ENCODE measurements at regions not wholly inside any gene's neighbourhood (a gene's known extent, or its start where the extent isn't known, plus 50 kb on each side); places are given as distances from the start of the nearest gene placed in this dataset.

DNA sequence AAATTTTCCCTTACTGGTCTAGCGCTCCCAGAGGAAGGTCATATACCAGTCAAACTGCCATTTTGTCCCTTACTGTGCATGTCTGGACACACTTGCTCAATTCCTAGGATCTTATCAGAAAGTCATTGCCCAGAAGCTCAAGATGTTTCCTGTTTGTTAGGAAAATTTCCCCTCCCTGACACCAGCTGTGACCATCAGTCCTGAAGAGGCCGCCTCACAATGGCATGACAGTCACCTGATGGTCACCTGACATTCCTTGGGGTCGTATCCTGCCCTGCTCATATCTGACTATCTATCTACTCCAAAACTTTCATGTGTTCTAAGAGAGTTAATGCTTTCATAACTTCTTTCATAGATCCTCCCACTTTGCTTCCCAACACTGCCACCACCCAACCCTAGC lies 219.9 kb downstream of the OTOR start:
- 84% methylated on average over 3 of the region's 3 CpGs for WGBS (ENCODE audit: low lambda C conversion rate, missing lambda C conversion rate)
- Histone ChIP-seq H3K9me2 (replicated peaks; ENCODE audit: insufficient read depth) (no peaks in the 10 kb centered on the region), H3K4me3 (no peak overlapping the region), H3K4me1 (ENCODE audit: insufficient read depth) (no peaks in the 10 kb centered on the region), H3K4me2 (no peak overlapping the region), H3K27ac (no peak overlapping the region), H3K36me3 (replicated peaks; ENCODE audit: insufficient read depth, low read depth) (no peaks in the 10 kb centered on the region), H3K27me3 (no peaks in the 10 kb centered on the region), H3K79me2 (no peaks in the 10 kb centered on the region), H3K9me3 (ENCODE audit: low read depth) (no peaks in the 10 kb centered on the region), H4K20me1 (ENCODE audit: insufficient read depth, poor library complexity, severe bottlenecking) (no peaks in the 10 kb centered on the region), H2AFZ (no peak overlapping the region)
- DNase-seq (ENCODE audit: low spot score) = no peak
- TF ChIP-seq EZH2phosphoT487 (IDR thresholded peaks at IDR 0.05; ENCODE audit: low read depth, severe bottlenecking, unreplicated experiment) (no peak), EZH2 (IDR thresholded peaks at IDR 0.05; ENCODE audit: borderline replicate concordance) (no peak)
- TF ChIP-seq, protein P1, sequence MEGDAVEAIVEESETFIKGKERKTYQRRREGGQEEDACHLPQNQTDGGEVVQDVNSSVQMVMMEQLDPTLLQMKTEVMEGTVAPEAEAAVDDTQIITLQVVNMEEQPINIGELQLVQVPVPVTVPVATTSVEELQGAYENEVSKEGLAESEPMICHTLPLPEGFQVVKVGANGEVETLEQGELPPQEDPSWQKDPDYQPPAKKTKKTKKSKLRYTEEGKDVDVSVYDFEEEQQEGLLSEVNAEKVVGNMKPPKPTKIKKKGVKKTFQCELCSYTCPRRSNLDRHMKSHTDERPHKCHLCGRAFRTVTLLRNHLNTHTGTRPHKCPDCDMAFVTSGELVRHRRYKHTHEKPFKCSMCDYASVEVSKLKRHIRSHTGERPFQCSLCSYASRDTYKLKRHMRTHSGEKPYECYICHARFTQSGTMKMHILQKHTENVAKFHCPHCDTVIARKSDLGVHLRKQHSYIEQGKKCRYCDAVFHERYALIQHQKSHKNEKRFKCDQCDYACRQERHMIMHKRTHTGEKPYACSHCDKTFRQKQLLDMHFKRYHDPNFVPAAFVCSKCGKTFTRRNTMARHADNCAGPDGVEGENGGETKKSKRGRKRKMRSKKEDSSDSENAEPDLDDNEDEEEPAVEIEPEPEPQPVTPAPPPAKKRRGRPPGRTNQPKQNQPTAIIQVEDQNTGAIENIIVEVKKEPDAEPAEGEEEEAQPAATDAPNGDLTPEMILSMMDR (IDR thresholded peaks at IDR 0.05; ENCODE audit: poor library complexity) = no peak

DNA sequence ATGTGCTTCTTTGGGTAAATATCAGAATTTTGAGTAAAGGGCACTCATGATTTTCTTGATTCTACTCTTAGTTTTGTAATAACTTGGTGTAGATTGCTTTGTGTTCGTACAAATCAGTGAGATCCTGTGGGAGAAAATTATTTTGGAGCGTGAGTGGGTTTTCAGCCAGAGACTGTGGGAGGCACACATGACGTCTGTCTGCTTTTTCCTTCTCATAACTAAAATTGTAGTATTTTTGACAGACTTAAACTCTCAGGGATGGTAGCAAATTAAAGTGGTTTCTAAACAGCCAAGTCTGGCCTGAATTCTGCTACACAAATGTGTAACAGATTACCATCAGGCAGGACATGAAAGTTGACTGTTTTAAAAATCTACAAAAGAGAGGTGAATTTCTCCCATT lies 222.6 kb downstream of the OTOR start:
- Histone ChIP-seq H3K79me2 (no peaks in the 10 kb centered on the region), H3K27me3 (no peaks in the 10 kb centered on the region), H3K36me3 (replicated peaks; ENCODE audit: insufficient read depth, low read depth) (no peaks in the 10 kb centered on the region), H3K4me3 (no peak overlapping the region), H3K4me1 (ENCODE audit: insufficient read depth) (no peaks in the 10 kb centered on the region), H4K20me1 (ENCODE audit: insufficient read depth, poor library complexity, severe bottlenecking) (no peaks in the 10 kb centered on the region), H3K4me2 (no peak overlapping the region), H3K27ac (no peak overlapping the region), H3K9me2 (replicated peaks; ENCODE audit: insufficient read depth) (no peaks in the 10 kb centered on the region), H3K9me3 (ENCODE audit: low read depth) (no peaks in the 10 kb centered on the region), H2AFZ (no peak overlapping the region)
- no peak for DNase-seq (ENCODE audit: low spot score)
- no peak for TF ChIP-seq EZH2phosphoT487 (IDR thresholded peaks at IDR 0.05; ENCODE audit: low read depth, severe bottlenecking, unreplicated experiment)
- TF ChIP-seq EZH2 (IDR thresholded peaks at IDR 0.05; ENCODE audit: borderline replicate concordance) = no peak
- TF ChIP-seq, protein P1 (IDR thresholded peaks at IDR 0.05; ENCODE audit: poor library complexity) = no peak
- 81% methylated on average over 3 of the region's 3 CpGs for WGBS (ENCODE audit: low lambda C conversion rate, missing lambda C conversion rate)

DNA sequence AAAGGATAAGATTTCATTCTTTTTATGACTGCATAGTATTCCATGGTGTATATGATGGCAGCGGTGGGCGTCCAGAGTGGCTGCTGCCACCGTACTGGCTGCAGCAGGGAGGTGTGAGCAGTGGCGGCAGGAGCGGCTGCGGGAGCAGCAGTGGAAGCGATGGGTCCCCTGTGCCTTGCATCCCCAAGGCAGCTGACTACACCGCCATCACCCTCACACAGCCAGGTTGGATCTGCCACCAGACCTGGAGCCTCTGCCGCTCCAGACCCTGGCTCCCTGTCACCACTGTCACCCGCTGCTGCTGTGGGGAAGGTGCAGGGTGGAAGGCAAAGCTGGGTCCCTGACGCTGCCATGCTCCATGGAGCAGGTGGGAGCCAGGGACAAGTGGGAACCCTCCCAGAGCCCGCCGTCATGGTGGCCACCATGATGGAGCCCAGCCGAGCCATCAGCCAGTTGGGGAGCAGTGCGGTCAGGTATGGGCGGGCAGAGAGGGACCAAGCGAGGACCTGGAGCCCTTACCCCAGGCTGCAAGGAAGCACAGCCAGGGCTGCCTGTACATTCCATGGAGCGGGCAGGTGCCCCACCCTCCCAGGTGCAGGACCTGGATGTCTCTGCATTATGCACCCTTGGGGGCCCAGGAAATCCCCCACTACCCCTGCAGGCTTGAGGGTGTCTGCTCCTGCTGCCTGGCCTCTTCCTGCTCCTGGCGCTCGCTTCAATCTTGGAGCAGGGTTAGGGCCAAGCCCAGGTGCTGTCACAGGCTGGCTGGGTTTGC lies 226.1 kb downstream of the OTOR start:
- 96% methylated on average over 20 of the region's 20 CpGs for WGBS (ENCODE audit: low lambda C conversion rate, missing lambda C conversion rate)
- TF ChIP-seq EZH2phosphoT487 (IDR thresholded peaks at IDR 0.05; ENCODE audit: low read depth, severe bottlenecking, unreplicated experiment) (no peak), EZH2 (IDR thresholded peaks at IDR 0.05; ENCODE audit: borderline replicate concordance) (no peak)
- TF ChIP-seq, protein P1 (IDR thresholded peaks at IDR 0.05; ENCODE audit: poor library complexity) = no peak
- H2AFZ ChIP-seq = no peak overlapping the region
- no peaks in the 10 kb centered on the region for H3K36me3 ChIP-seq (replicated peaks; ENCODE audit: insufficient read depth, low read depth)
- no peaks in the 10 kb centered on the region for H3K9me3 ChIP-seq (ENCODE audit: low read depth)
- H3K4me1 ChIP-seq (ENCODE audit: insufficient read depth) = no peaks in the 10 kb centered on the region
- no peaks in the 10 kb centered on the region for H3K79me2 ChIP-seq
- H3K27ac ChIP-seq = no peak overlapping the region
- DNase-seq (ENCODE audit: low spot score) = no peak
- H4K20me1 ChIP-seq (ENCODE audit: insufficient read depth, poor library complexity, severe bottlenecking) = no peaks in the 10 kb centered on the region
- no peaks in the 10 kb centered on the region for H3K9me2 ChIP-seq (replicated peaks; ENCODE audit: insufficient read depth)
- no peaks in the 10 kb centered on the region for H3K27me3 ChIP-seq
- H3K4me3 ChIP-seq = no peak overlapping the region
- H3K4me2 ChIP-seq = no peak overlapping the region

All from hepatocyte (in vitro differentiated cells).